Activated T-cell treated with anti-CD3 and anti-CD28 coated beads, Interleukin-2, amount 50 U/mL, for 4 hours (primary cell): ENCODE measurements at regions not wholly inside any gene's neighbourhood (a gene's known extent, or its start where the extent isn't known, plus 50 kb on each side); places are given as distances from the start of the nearest gene placed in this dataset.
A peak's percentile ranks its signal among the peaks of the same experiment; 100 is the strongest.

ENCODE experiments used
- ATAC-seq, 2 donors: fragments of 200-7000 bp; cut with Tn5 transposase; one replicate each; pipeline ENCODE4 v1.10.0; 2021
- DNase-seq: peaks from one replicate; pipeline ENCODE4 v3.0.0-alpha.2; 2020
- H3K27me3 Mint-ChIP-seq: one replicate; pipeline ENCODE4 v1.8.0; 2021; ENCODE audit warnings: low read depth, mixed read lengths
- H3K36me3 Mint-ChIP-seq: one replicate; pipeline ENCODE4 v1.8.0; 2022; ENCODE audit warnings: mixed read lengths; ENCODE audit not compliant: insufficient read depth
- H3K4me1 Mint-ChIP-seq: one replicate; pipeline ENCODE4 v1.8.0; 2021; ENCODE audit warnings: low read depth, mixed read lengths
- H3K4me3 Mint-ChIP-seq: one replicate; pipeline ENCODE4 v1.8.0; 2021; ENCODE audit warnings: mild to moderate bottlenecking, moderate library complexity, mixed read lengths
- H3K9me3 Mint-ChIP-seq: one replicate; pipeline ENCODE4 v1.8.0; 2021; ENCODE audit warnings: mixed read lengths

DNA sequence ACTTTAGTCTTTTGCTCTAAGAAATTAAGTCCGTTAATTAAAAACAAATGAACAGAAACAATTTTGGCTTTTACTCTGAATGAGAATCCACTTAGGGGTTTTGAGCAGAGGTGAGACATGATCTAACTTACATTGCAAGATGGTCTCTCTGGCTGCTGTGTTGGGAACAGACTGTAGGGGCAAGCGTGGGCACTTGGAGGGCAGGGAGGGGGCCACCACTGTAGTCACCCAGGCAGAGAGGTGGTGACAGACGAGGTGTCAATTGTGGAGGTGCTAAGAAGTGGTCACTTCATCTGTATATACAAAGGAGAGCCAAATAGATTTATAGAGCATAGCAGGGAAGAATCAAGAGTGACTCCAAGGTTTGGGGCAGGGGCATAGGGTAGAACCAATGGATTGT lies 71.1 kb upstream of the IRF2BP2 start:
- ATAC-seq (no peak), DNase-seq (no peak)
- H3K4me3 Mint-ChIP-seq, result no peak overlapping the region
- H3K27me3 Mint-ChIP-seq, result no peaks in the 10 kb centered on the region
- H3K9me3 Mint-ChIP-seq, result peaks cover 11% of the 10 kb centered on the region
- H3K4me1 Mint-ChIP-seq, result peaks cover 5% of the 10 kb centered on the region
- peaks cover 3% of the 10 kb centered on the region for H3K36me3 Mint-ChIP-seq

DNA sequence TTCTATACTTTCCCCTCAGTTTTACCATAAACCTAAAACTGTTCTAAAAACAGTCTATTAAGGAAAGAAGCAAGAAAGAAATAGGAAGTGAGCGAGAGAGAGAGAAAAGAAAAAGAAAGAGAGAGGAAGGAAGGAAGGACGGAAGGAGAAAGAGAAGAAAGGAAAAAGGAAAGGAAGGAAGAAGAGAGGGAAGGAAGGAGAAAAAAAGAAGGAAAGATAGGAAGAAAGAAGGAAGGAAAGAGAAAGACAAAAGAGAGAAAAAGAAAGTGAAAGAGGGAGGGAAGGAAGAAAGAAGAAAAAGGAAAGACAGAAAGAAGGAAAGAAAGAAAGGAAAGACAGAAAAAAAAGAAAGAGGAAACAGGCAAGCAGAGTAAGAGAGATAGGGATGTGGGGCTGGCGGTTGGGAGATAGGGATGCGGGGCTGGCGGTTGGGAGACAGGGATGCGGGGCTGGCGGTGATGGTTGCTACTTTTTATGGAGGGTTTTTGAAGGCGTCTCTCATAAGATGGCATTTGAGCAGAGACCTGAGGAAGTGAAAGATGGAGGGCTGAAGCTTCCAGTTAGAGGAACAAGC lies 70.4 kb upstream of the IRF2BP2 start:
- no peak for ATAC-seq

DNA sequence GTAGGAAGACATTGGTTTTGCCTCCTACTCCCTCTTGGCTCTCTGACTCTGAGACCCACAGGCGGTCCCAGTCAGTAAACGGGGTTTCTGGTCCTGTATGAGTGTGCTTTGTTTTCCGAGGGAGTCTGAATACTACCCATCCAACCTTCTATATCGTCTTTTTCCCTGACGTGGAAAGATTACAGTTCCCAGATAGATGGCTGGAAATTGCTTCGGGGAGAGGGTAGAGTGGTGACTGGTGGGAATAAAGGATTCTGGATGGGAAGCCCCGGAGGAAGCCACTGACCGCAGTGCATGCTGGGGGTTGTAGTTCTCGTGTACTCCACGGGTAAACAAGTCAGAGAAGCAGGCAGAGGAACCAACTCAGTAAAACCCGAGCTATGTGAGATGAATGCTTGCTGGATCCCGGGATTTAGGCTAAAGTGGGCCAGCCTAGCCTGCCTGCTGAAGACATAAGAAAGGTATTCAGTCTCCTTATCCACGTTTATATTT lies 66.2 kb upstream of the IRF2BP2 start:
- Mint-ChIP-seq H3K36me3 (no peaks in the 10 kb centered on the region), H3K4me1 (peaks cover 12% of the 10 kb centered on the region), H3K9me3 (no peaks in the 10 kb centered on the region), H3K27me3 (no peaks in the 10 kb centered on the region), H3K4me3 (peak overlapping the region; percentile 79)
- ATAC-seq (peak; percentile 88 to 90), DNase-seq (peak; percentile 48)

More for the DNA sequence above, 70.4 kb upstream of the IRF2BP2 start:
- H3K4me3 Mint-ChIP-seq, result no peak overlapping the region
- peaks cover 10% of the 10 kb centered on the region for H3K4me1 Mint-ChIP-seq
- no peak for DNase-seq
- peaks cover 4% of the 10 kb centered on the region for H3K9me3 Mint-ChIP-seq
- H3K27me3 Mint-ChIP-seq, result no peaks in the 10 kb centered on the region
- H3K36me3 Mint-ChIP-seq, result peaks cover under 1% of the 10 kb centered on the region

DNA sequence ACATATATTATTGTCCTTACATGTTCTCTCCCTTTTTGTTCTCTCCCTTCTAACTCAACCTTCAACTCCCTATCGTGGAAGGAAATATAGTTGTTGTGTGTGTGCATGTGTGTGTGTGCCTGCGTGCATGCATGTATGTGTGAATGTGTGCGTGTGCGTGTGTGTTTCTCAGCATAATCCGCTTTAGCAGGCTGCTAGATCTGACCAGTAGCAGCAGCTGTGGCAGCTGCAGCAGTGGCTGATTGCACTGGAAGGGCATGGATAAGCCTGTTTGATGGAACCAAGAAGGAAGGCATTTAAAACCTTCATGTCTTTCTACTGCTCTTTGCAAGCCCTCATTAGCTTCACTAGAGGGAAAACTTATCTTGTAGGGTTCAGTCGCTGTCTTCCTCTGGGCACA lies 65.6 kb upstream of the IRF2BP2 start:
- no peaks in the 10 kb centered on the region for H3K27me3 Mint-ChIP-seq
- DNase-seq, result no peak
- H3K36me3 Mint-ChIP-seq, result no peaks in the 10 kb centered on the region
- H3K4me3 Mint-ChIP-seq, result peak overlapping the region; percentile 79
- H3K9me3 Mint-ChIP-seq, result no peaks in the 10 kb centered on the region
- H3K4me1 Mint-ChIP-seq, result peaks cover 12% of the 10 kb centered on the region
- ATAC-seq, result no peak

DNA sequence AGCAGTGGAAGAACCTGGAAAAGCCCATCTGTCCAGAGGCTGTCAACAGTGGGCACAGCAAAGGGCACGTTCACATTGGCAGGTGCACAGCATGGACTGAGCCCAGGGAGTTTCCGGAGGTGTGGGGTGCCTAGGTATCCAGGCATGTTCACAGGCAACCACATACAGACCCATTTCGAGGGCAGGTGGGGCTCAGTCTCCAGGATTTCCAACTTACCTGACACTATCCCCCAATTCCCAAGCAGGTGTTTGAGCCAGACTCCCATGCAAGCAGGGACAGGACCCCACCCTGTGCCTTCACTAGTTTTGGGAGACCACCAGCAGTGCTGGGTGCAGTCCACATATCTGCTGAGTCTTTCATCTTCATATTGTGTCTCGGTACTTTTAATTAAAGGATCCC lies 65.0 kb upstream of the IRF2BP2 start:
- DNase-seq (no peak), ATAC-seq (no peak)
- H3K4me1 Mint-ChIP-seq, result peaks cover 12% of the 10 kb centered on the region
- H3K27me3 Mint-ChIP-seq, result no peaks in the 10 kb centered on the region
- no peaks in the 10 kb centered on the region for H3K9me3 Mint-ChIP-seq
- H3K36me3 Mint-ChIP-seq, result no peaks in the 10 kb centered on the region
- no peak overlapping the region for H3K4me3 Mint-ChIP-seq

DNA sequence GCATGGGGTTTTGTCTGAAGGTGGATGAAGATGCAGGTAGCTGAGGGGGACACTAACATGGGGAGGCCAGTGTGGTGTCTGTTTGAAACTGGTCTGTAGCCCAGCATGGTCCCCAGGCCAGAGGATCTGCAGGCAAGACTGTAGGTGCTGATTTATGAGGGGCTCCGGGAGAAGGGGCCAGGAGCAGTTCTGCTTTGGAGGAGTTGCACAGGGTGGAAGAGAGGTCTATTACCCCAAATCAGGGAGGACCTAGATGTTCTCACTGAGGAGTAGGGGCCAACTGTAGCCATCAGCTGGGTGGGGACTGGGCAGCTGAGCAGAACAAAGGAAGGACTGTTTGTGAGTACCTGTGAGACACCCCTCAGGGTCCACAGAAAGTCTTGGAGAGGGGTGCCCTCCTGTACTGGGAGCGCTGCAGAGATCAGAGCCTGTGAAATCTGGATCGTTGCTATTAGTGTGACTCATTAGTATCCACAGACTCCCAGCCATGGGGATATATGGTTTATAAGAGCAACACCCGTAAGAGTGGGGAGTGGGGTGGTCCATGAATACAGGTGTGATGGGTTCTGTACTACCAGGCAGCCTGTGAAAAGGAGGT lies 64.3 kb upstream of the IRF2BP2 start:
- no peak for ATAC-seq
- Mint-ChIP-seq H3K4me1 (peaks cover 12% of the 10 kb centered on the region), H3K4me3 (peak overlapping the region; percentile 19), H3K9me3 (no peaks in the 10 kb centered on the region), H3K27me3 (no peaks in the 10 kb centered on the region), H3K36me3 (no peaks in the 10 kb centered on the region)
- no peak for DNase-seq

DNA sequence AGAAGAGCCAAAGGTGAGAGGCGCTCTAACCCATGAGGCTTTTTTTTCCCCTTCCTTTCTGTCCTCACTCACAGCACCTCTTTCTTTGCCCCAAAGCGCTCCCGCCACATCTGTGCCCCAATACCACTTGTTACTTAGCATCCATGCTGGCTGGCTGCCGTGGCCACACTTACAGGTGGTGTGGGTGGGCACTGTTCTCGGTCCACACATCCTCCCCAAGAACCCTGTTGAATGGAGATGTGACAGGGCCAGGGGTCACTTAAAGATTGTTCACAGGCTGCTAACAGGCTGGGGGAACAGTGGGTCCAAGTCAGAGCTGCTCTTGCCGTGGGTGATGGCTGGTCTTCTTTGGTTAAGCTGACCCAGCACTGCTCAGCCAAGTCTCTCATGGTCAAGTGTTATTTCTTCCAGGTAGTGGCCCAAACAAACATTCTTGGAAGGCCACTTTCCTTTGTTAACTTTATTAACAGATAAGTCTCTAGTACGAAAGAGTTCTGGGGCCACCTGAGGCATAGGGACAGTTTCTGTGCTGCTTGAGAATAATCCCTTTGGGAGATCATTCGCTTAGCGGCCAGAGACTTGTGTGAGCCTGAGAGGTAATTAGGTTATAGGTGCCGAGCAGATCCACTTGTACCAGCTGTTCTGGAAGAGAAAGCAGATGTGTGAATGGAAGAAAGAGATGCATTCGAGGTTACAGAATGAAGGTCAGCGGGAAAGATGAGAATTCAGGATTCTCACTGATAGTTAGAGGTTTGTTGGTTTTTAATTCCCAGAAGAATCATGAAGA lies 62.6 kb upstream of the IRF2BP2 start:
- DNase-seq, result no peak
- no peak for ATAC-seq
- Mint-ChIP-seq H3K4me3 (no peak overlapping the region), H3K9me3 (peaks cover 2% of the 10 kb centered on the region), H3K36me3 (no peaks in the 10 kb centered on the region), H3K27me3 (no peaks in the 10 kb centered on the region), H3K4me1 (peaks cover 12% of the 10 kb centered on the region)

DNA sequence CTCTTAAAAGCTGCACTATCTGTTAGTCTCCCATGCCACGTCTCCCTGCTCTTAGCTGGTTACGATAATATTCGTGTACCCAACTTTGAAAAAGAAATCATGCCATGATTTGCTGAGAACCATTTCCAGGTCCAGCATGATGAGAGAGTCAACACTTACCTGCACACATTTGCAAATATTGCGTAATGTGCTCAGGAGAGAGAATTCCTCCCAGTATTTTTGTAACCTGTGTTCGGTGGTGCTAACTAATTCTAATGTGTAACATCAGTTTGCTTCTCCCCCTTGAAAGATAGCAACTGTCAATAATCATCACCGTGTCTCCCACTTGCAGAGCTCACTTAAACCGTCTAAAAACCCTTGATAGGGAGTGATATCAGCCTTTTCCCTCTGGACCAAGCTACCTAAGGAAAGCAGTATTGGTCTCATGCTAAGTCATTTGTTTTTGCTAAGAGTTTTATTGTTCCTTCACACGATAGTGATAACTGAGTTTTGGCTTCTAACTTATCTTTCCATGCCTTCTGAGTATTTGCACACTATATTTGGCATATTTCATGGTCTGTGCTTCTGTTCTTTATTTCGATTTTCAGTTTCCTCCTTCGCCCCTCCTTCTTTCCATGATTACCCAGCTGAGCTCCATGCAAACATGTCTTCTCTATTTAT lies 61.1 kb upstream of the IRF2BP2 start:
- Mint-ChIP-seq H3K4me1 (peaks cover 8% of the 10 kb centered on the region), H3K36me3 (no peaks in the 10 kb centered on the region), H3K9me3 (peaks cover 3% of the 10 kb centered on the region), H3K4me3 (no peak overlapping the region), H3K27me3 (no peaks in the 10 kb centered on the region)
- DNase-seq, result no peak
- no peak for ATAC-seq

DNA sequence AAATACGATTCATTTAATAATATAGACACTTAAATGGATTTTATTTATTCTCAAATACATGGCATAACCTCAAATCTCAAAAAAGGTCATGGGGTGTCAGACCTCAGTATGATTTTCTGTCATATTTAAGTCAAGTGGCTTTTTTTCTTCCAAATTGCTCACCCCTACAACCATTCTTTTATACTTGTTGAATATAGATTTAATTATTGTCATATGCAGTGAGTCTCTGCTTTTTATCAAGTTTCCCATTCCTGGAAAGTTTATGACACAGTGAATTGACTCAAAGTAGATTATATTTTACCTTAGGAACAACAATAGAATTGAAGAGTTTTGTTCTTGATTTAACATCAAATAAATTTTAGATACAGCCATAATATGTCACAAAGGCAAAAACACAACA lies 59.5 kb upstream of the IRF2BP2 start:
- Mint-ChIP-seq H3K4me1 (peaks cover 2% of the 10 kb centered on the region), H3K9me3 (peaks cover 3% of the 10 kb centered on the region), H3K4me3 (no peak overlapping the region), H3K36me3 (no peaks in the 10 kb centered on the region), H3K27me3 (no peaks in the 10 kb centered on the region)
- DNase-seq, result no peak
- no peak for ATAC-seq

DNA sequence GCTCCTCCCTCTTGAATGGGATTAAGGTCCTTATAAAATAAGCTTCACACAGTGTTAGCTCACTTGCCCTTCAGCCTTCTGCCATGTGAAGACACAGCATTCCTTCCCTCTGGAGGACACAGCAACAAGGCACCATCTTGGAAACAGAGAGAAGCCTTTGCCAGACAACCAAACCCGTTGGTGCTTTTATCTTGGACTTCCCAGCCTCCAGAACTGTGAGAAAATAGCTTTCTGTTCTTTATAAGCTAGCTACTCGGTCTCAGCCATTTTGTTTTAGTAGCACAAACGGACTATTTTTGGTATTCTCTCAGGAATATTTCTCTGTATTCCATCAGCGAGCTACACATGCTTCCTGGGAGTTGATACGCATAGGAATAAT lies 58.6 kb upstream of the IRF2BP2 start:
- DNase-seq (no peak), ATAC-seq (no peak)
- peaks cover 2% of the 10 kb centered on the region for H3K4me1 Mint-ChIP-seq
- H3K9me3 Mint-ChIP-seq, result peaks cover 3% of the 10 kb centered on the region
- H3K27me3 Mint-ChIP-seq, result no peaks in the 10 kb centered on the region
- H3K36me3 Mint-ChIP-seq, result no peaks in the 10 kb centered on the region
- H3K4me3 Mint-ChIP-seq, result no peak overlapping the region

DNA sequence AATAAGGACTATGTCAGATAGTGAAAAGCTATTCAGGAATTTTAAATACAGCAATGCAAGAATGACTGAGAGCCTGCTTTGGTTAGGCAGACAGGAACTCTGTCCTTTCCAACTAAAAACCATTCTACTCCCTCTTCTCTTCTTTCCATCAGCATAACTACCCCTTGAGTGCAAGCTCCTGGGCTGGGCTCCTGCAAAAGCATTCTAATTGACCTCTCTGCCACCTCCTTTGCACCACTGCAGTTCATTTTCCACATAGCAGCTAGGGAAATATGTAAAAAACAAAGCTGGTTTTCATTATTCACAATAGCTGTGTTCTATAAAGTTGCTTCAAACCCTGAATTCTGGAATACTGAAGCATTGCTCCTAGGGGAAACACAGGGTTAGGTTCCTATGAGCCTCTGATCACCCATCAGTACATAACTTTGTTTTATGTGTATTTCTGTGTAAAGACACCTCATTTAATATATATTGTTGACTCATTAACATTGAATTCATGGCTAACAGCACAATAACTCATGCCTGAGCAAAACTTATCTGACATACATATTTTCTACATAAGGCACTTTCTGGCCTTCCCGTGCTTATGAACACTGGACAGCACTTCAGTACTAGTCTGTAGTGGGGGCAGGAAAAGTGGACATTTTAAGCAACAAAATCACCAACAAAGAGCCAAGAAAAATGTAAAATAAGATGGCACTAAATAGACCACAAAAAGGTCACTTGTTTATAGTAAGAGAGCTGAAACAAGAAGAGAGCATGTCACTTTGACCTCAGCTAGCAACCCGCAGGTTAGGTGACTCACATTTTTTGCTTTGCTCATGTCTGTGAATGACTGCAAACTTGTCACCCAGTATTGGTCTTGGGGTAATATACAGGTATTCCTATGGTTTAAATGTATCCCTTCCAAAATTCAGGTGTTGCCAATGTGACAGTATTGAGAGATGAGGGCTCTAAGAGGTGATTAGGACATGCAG lies 57.9 kb upstream of the IRF2BP2 start:
- no peak for DNase-seq
- no peaks in the 10 kb centered on the region for H3K27me3 Mint-ChIP-seq
- H3K36me3 Mint-ChIP-seq, result no peaks in the 10 kb centered on the region
- peaks cover 2% of the 10 kb centered on the region for H3K4me1 Mint-ChIP-seq
- ATAC-seq, result peak in 1 of 2 donors; percentile 46
- H3K4me3 Mint-ChIP-seq, result no peak overlapping the region
- peaks cover 3% of the 10 kb centered on the region for H3K9me3 Mint-ChIP-seq

DNA sequence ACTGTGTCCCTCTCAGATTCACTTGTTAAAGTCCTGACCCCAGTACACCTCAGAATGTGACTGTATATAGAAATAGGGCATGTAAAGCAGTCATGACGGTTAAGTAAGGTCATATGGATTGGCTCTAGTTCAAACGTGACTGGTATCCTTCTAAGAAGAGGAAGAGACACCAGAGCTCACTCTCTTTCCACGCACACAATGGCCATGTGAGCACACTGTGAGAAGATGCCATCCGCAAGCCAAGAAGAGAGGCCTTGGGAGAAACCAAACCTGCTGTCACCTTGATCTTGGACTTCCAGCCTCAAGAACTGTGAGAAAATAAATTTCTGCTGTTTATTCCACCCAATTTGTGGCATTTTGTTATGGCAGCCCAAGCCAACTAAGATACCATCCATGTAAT lies 56.8 kb upstream of the IRF2BP2 start:
- Mint-ChIP-seq H3K4me3 (no peak overlapping the region), H3K4me1 (peaks cover 2% of the 10 kb centered on the region), H3K9me3 (peaks cover 3% of the 10 kb centered on the region), H3K27me3 (no peaks in the 10 kb centered on the region), H3K36me3 (no peaks in the 10 kb centered on the region)
- ATAC-seq (no peak), DNase-seq (no peak)

DNA sequence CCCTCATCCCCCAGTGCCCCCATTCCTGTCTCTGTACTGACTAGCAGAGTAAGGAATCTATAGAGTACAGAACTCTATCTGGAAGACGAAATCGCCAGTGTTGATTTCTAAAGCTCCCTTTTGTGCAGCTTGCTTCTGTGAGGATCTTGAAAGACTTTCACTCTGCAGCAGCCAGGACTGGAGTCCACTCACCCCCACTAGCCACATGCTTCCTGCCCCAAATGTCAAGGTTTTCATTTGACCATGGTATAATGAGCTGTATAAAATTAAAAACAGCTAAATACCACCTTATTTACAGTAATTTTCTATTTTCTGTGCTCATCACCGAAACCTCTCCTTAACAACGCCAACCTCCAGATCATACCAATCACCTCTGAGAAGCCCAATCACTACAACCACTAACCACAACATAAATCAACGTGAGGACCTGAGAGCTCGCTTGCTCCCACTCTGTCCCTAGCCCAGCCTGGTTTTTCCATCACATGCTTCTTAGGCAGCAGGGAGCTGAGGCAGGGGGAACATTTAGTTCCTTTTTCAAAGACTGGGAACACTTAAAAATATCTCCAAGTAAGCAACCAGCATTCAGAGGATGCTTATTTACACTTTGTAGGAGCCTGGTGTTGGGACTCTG lies 56.1 kb upstream of the IRF2BP2 start:
- Mint-ChIP-seq H3K27me3 (no peaks in the 10 kb centered on the region), H3K9me3 (peaks cover 3% of the 10 kb centered on the region), H3K36me3 (no peaks in the 10 kb centered on the region), H3K4me1 (no peaks in the 10 kb centered on the region), H3K4me3 (no peak overlapping the region)
- DNase-seq (no peak), ATAC-seq (no peak)
